HepG2 (cell line): ENCODE measurements at regions not wholly inside any gene's neighbourhood (a gene's known extent, or its start where the extent isn't known, plus 50 kb on each side); places are given as distances from the start of the nearest gene placed in this dataset.

Experiments
- ATF3 ChIP-seq: sonication (generic); formaldehyde crosslinking; IDR thresholded peaks from 2 replicates; pipeline ENCODE4 v1.4.0; 2020; ENCODE audit warnings: missing genetic modification reagents
- CREB1 ChIP-seq, 2 experiments: fragments of 450-650 bp in 1 of 2; IDR thresholded peaks; 2 replicates each; pipeline ENCODE4 v1.6.1; 2016 to 2017; ENCODE audit warnings: control low read depth in 1 of 2, mild to moderate bottlenecking in 1 of 2, missing compliant biosample characterization in 1 of 2, missing genetic modification characterization in 1 of 2
- EP300 ChIP-seq, 3 experiments: sonication (generic) in 1 of 3; formaldehyde crosslinking in 1 of 3; IDR thresholded peaks; 2 replicates each; pipeline versions ENCODE4 v1.5.1 to v1.6.1; 2011 to 2020; ENCODE audit warnings: low read depth in 2 of 3, low read length in 2 of 3, borderline replicate concordance in 1 of 3, improper control_type of control experiment in 1 of 3, mild to moderate bottlenecking in 1 of 3, missing genetic modification reagents in 1 of 3, moderate library complexity in 1 of 3
- EZH2 ChIP-seq: conservative IDR thresholded peaks from 2 replicates; pipeline ENCODE4 v1.6.1; 2012; ENCODE audit warnings: mild to moderate bottlenecking, low read depth, low read length, moderate library complexity
- HDAC2 ChIP-seq: sonication (generic); formaldehyde crosslinking; IDR thresholded peaks from 2 replicates; pipeline ENCODE4 v1.4.0; 2020; ENCODE audit warnings: missing genetic modification reagents
- NFIC ChIP-seq: IDR thresholded peaks from 2 replicates; pipeline ENCODE4 v1.6.1; 2012; ENCODE audit warnings: mild to moderate bottlenecking, low read length, inconsistent platforms
- POLR2A ChIP-seq, 2 experiments: IDR thresholded peaks; 2 replicates each; pipeline ENCODE4 v1.6.1; 2011; ENCODE audit warnings: low read depth in 2 of 2, low read length in 2 of 2, mild to moderate bottlenecking in 1 of 2, moderate library complexity in 1 of 2; ENCODE audit not compliant: insufficient read depth in 1 of 2
- RAD21 ChIP-seq: fragments of 450-650 bp; formaldehyde crosslinking; IDR thresholded peaks from 2 replicates; pipeline ENCODE4 v1.5.0; 2020; ENCODE audit warnings: mild to moderate bottlenecking
- TBX3 ChIP-seq: fragments of 450-650 bp; IDR thresholded peaks from 2 replicates; pipeline ENCODE4 v1.6.1; 2017; ENCODE audit warnings: antibody characterized with exemption, mild to moderate bottlenecking, inconsistent platforms, borderline replicate concordance
- ZBTB33 ChIP-seq: sonication (generic); formaldehyde crosslinking; IDR thresholded peaks from 2 replicates; pipeline ENCODE4 v1.4.0; 2020; ENCODE audit warnings: missing genetic modification reagents

GRCh38 chr6:6725468-6726209 is 137.1 kb downstream of the LY86 start:
- TF ChIP-seq POLR2A (IDR thresholded peaks at IDR 0.05; ENCODE audit: insufficient read depth in 1 of 2, low read depth in 2 of 2, low read length in 2 of 2) = no peak
- no peak for TF ChIP-seq CREB1 (IDR thresholded peaks at IDR 0.05)
- no peak for TF ChIP-seq CREB1 (CRISPR knock-in tag; IDR thresholded peaks at IDR 0.05)
- TF ChIP-seq TBX3 = no peak
- no peak for TF ChIP-seq HDAC2 (CRISPR knock-in tag)
- TF ChIP-seq EP300 (IDR thresholded peaks at IDR 0.05; ENCODE audit: low read depth in 2 of 2, low read length in 2 of 2) = no peak
- no peak for TF ChIP-seq EP300 (CRISPR knock-in tag; IDR thresholded peaks at IDR 0.05; ENCODE audit: borderline replicate concordance)
- no peak for TF ChIP-seq NFIC
- TF ChIP-seq RAD21 (CRISPR knock-in tag) = no peak
- no peak for TF ChIP-seq ATF3 (CRISPR knock-in tag)
- TF ChIP-seq ZBTB33 (CRISPR knock-in tag) = no peak
- TF ChIP-seq EZH2 = no peak
